Naive thymus-derived CD8-positive, alpha-beta T cell (primary cell): ENCODE measurements at regions not wholly inside any gene's neighbourhood (a gene's known extent, or its start where the extent isn't known, plus 50 kb on each side); places are given as distances from the start of the nearest gene placed in this dataset.

Source experiments
- ATAC-seq, 2 donors: fragments of 150-1000 bp; cut with Tn5 transposase in 1 of 2; sonication (Bioruptor Pico), chemical (Tn5 transposase) in 1 of 2; 1 replicate in 1 of 2; 2 replicates in 1 of 2; pipeline ENCODE4 v1.10.0; 2021; ENCODE audit warnings: mild to moderate bottlenecking in 2 of 2, moderate library complexity in 2 of 2
- POLR2A ChIA-PET: fragments of 350-600 bp; sonication (Branson Sonifier 250); formaldehyde crosslinking; loops from one replicate; lab custom pipeline; 2021; ENCODE audit warnings: antibody characterized with exemption; lab: Charles Lee
- DNase-seq, 10 donors: peaks; one replicate each; pipeline versions ENCODE4 v3.0.0 to v3.0.0-alpha.2; 2020 to 2022
- H3K27ac Mint-ChIP-seq, 10 donors: one replicate each; pipeline ENCODE4 v1.8.0; 2020 to 2022; ENCODE audit warnings: mild to moderate bottlenecking in 10 of 10, mixed read lengths in 10 of 10, moderate library complexity in 4 of 10, inconsistent platforms in 1 of 10
- H3K27me3 Mint-ChIP-seq, 5 donors: one replicate each; pipeline ENCODE4 v1.8.0; 2021 to 2022; ENCODE audit warnings: mixed read lengths in 5 of 5
- H3K36me3 Mint-ChIP-seq, 3 donors: one replicate each; pipeline ENCODE4 v1.8.0; 2020 to 2022; ENCODE audit warnings: mixed read lengths in 3 of 3, mild to moderate bottlenecking in 2 of 3, inconsistent platforms in 1 of 3
- H3K4me1 Mint-ChIP-seq, 4 donors: one replicate each; pipeline ENCODE4 v1.8.0; 2021 to 2022; ENCODE audit warnings: mixed read lengths in 4 of 4
- H3K4me3 Mint-ChIP-seq, 10 donors: one replicate each; pipeline ENCODE4 v1.8.0; 2020 to 2022; ENCODE audit warnings: mild to moderate bottlenecking in 10 of 10, mixed read lengths in 10 of 10, moderate library complexity in 6 of 10, inconsistent platforms in 1 of 10
- H3K9me3 Mint-ChIP-seq, 9 donors: one replicate each; pipeline ENCODE4 v1.8.0; 2020 to 2022; ENCODE audit warnings: mixed read lengths in 9 of 9, mild to moderate bottlenecking in 3 of 9, inconsistent platforms in 1 of 9, moderate library complexity in 1 of 9

GRCh38 chr12:90899456-90900182 is 55.4 kb downstream of the CCER1 start:
- POLR2A ChIA-PET, result no interaction called here
- H3K27me3 Mint-ChIP-seq, result peaks cover 0 to 8% (median 5%) of the 10 kb centered on the region in 5 donors
- H3K9me3 Mint-ChIP-seq, result no peaks in the 10 kb centered on the region
- H3K4me1 Mint-ChIP-seq, result no peaks in the 10 kb centered on the region
- no peak overlapping the region for H3K27ac Mint-ChIP-seq
- DNase-seq (no peak), ATAC-seq (no peak)
- no peaks in the 10 kb centered on the region for H3K36me3 Mint-ChIP-seq
- H3K4me3 Mint-ChIP-seq, result no peak overlapping the region

GRCh38 chr12:90897986-90898385 is 57.0 kb downstream of the CCER1 start:
- Mint-ChIP-seq H3K9me3 (no peaks in the 10 kb centered on the region), H3K27ac (no peak overlapping the region), H3K4me1 (no peaks in the 10 kb centered on the region), H3K27me3 (peaks cover 0 to 10% (median 5%) of the 10 kb centered on the region in 5 donors), H3K36me3 (no peaks in the 10 kb centered on the region), H3K4me3 (no peak overlapping the region)
- ATAC-seq, result no peak
- no peak for DNase-seq
- POLR2A ChIA-PET, result no interaction called here

GRCh38 chr12:90897316-90897715 is 57.7 kb downstream of the CCER1 start:
- Mint-ChIP-seq H3K27ac (no peak overlapping the region), H3K4me3 (no peak overlapping the region), H3K9me3 (no peaks in the 10 kb centered on the region), H3K27me3 (peaks cover 0 to 11% (median 6%) of the 10 kb centered on the region in 5 donors), H3K36me3 (no peaks in the 10 kb centered on the region), H3K4me1 (no peaks in the 10 kb centered on the region)
- ATAC-seq (no peak), DNase-seq (no peak)
- POLR2A ChIA-PET, result no interaction called here

- Mint-ChIP-seq H3K4me3 (no peak overlapping the region), H3K36me3 (no peaks in the 10 kb centered on the region), H3K9me3 (no peaks in the 10 kb centered on the region), H3K27me3 (peaks cover 0 to 13% (median 11%) of the 10 kb centered on the region in 5 donors), H3K27ac (no peak overlapping the region), H3K4me1 (no peaks in the 10 kb centered on the region)
- POLR2A ChIA-PET, result no interaction called here
- DNase-seq (no peak), ATAC-seq (no peak)
Measured at GRCh38 chr12:90896821-90897220, 58.2 kb downstream of the CCER1 start.

- no peaks in the 10 kb centered on the region for H3K9me3 Mint-ChIP-seq
- ATAC-seq (no peak), DNase-seq (no peak)
- peaks cover 0 to 13% (median 11%) of the 10 kb centered on the region in 5 donors for H3K27me3 Mint-ChIP-seq
- no peaks in the 10 kb centered on the region for H3K4me1 Mint-ChIP-seq
- no peak overlapping the region for H3K4me3 Mint-ChIP-seq
- POLR2A ChIA-PET, result no interaction called here
- no peak overlapping the region for H3K27ac Mint-ChIP-seq
- H3K36me3 Mint-ChIP-seq, result no peaks in the 10 kb centered on the region
Measured at GRCh38 chr12:90896164-90896563, 58.8 kb downstream of the CCER1 start.

- POLR2A ChIA-PET, result no interaction called here
Measured at GRCh38 chr12:90888316-90888715, 66.7 kb downstream of the CCER1 start.

GRCh38 chr12:90883456-90883855 is 71.5 kb downstream of the CCER1 start:
- Mint-ChIP-seq H3K36me3 (no peaks in the 10 kb centered on the region), H3K9me3 (peaks cover 0 to 3% (median 0%) of the 10 kb centered on the region in 9 donors), H3K27me3 (peaks cover 0 to 2% (median 0%) of the 10 kb centered on the region in 5 donors), H3K27ac (no peak overlapping the region), H3K4me3 (no peak overlapping the region), H3K4me1 (no peaks in the 10 kb centered on the region)
- ATAC-seq, result no peak
- DNase-seq, result no peak
- POLR2A ChIA-PET, result no interaction called here

More at GRCh38 chr12:90888316-90888715, 66.7 kb downstream of the CCER1 start:
- DNase-seq, result no peak
- Mint-ChIP-seq H3K27ac (no peak overlapping the region), H3K9me3 (peaks cover 0 to 3% (median 0%) of the 10 kb centered on the region in 9 donors), H3K36me3 (no peaks in the 10 kb centered on the region), H3K4me1 (no peaks in the 10 kb centered on the region), H3K4me3 (no peak overlapping the region), H3K27me3 (peaks cover 0 to 15% (median 4%) of the 10 kb centered on the region in 5 donors)
- ATAC-seq, result no peak

- Mint-ChIP-seq H3K4me1 (no peaks in the 10 kb centered on the region), H3K27ac (no peak overlapping the region), H3K4me3 (no peak overlapping the region), H3K27me3 (peaks cover 0 to 2% (median 0%) of the 10 kb centered on the region in 5 donors), H3K9me3 (peaks cover 0 to 10% (median 0%) of the 10 kb centered on the region in 9 donors), H3K36me3 (no peaks in the 10 kb centered on the region)
- ATAC-seq (no peak), DNase-seq (no peak)
- POLR2A ChIA-PET, result no interaction called here
Measured at GRCh38 chr12:90871726-90872096, 83.3 kb downstream of the CCER1 start.

GRCh38 chr12:90870971-90871725 is 83.8 kb downstream of the CCER1 start:
- H3K4me1 Mint-ChIP-seq, result no peaks in the 10 kb centered on the region
- peaks cover 0 to 9% (median 0%) of the 10 kb centered on the region in 9 donors for H3K9me3 Mint-ChIP-seq
- no peak overlapping the region for H3K27ac Mint-ChIP-seq
- H3K36me3 Mint-ChIP-seq, result no peaks in the 10 kb centered on the region
- ATAC-seq (no peak), DNase-seq (no peak)
- POLR2A ChIA-PET, result no interaction called here
- peaks cover 0 to 3% (median 0%) of the 10 kb centered on the region in 5 donors for H3K27me3 Mint-ChIP-seq
- H3K4me3 Mint-ChIP-seq, result no peak overlapping the region

- Mint-ChIP-seq H3K27me3 (peaks cover 0 to 3% (median 0%) of the 10 kb centered on the region in 5 donors), H3K9me3 (no peaks in the 10 kb centered on the region), H3K4me1 (no peaks in the 10 kb centered on the region), H3K27ac (no peak overlapping the region), H3K4me3 (no peak overlapping the region), H3K36me3 (no peaks in the 10 kb centered on the region)
- no peak for ATAC-seq
- POLR2A ChIA-PET, result no interaction called here
- no peak for DNase-seq
Measured at GRCh38 chr12:90868626-90869025, 86.3 kb downstream of the CCER1 start.

- ATAC-seq, result no peak
- no peak for DNase-seq
- POLR2A ChIA-PET, result no interaction called here
- no peak overlapping the region for H3K4me3 Mint-ChIP-seq
- no peaks in the 10 kb centered on the region for H3K36me3 Mint-ChIP-seq
- H3K27me3 Mint-ChIP-seq, result peaks cover 0 to 4% (median 1%) of the 10 kb centered on the region in 5 donors
- H3K4me1 Mint-ChIP-seq, result no peaks in the 10 kb centered on the region
- H3K9me3 Mint-ChIP-seq, result peaks cover 0 to 2% (median 0%) of the 10 kb centered on the region in 9 donors
- no peak overlapping the region for H3K27ac Mint-ChIP-seq
Measured at GRCh38 chr12:90859591-90859990, 95.4 kb downstream of the CCER1 start.

GRCh38 chr12:90858252-90858651 is 96.7 kb downstream of the CCER1 start:
- H3K27ac Mint-ChIP-seq, result no peak overlapping the region
- H3K4me3 Mint-ChIP-seq, result no peak overlapping the region
- no peaks in the 10 kb centered on the region for H3K4me1 Mint-ChIP-seq
- H3K9me3 Mint-ChIP-seq, result peaks cover 0 to 2% (median 0%) of the 10 kb centered on the region in 9 donors
- no peak for ATAC-seq
- H3K27me3 Mint-ChIP-seq, result peaks cover 0 to 4% (median 1%) of the 10 kb centered on the region in 5 donors
- POLR2A ChIA-PET, result no interaction called here
- no peak for DNase-seq
- H3K36me3 Mint-ChIP-seq, result no peaks in the 10 kb centered on the region

- H3K4me3 Mint-ChIP-seq, result no peak overlapping the region
- no peaks in the 10 kb centered on the region for H3K9me3 Mint-ChIP-seq
- H3K27ac Mint-ChIP-seq, result no peak overlapping the region
- H3K27me3 Mint-ChIP-seq, result no peaks in the 10 kb centered on the region
- no peaks in the 10 kb centered on the region for H3K36me3 Mint-ChIP-seq
- no peak for ATAC-seq
- POLR2A ChIA-PET, result no interaction called here
- H3K4me1 Mint-ChIP-seq, result no peaks in the 10 kb centered on the region
- DNase-seq, result no peak
Measured at GRCh38 chr12:90855534-90855933, 99.4 kb downstream of the CCER1 start.
